Medulla oblongata (tissue), 1 donor: ENCODE measurements at regions not wholly inside any gene's neighbourhood (a gene's known extent, or its start where the extent isn't known, plus 50 kb on each side); places are given as distances from the start of the nearest gene placed in this dataset.

ENCODE experiments used
- DNase-seq: peaks from one replicate; pipeline ENCODE4 v3.0.0-alpha.2; 2015; ENCODE audit errors: extremely low spot score

GRCh38 chr18:77910347-77910746 is 660.7 kb downstream of the GALR1 start:
- no peak for DNase-seq

GRCh38 chr18:77911971-77912605 is 662.4 kb downstream of the GALR1 start:
- no peak for DNase-seq

- no peak for DNase-seq
Observed at GRCh38 chr18:77918730-77919129, 669.1 kb downstream of the GALR1 start.

- no peak for DNase-seq
Observed at GRCh38 chr18:77919923-77920322, 670.3 kb downstream of the GALR1 start.

GRCh38 chr18:77935342-77935741 is 685.7 kb downstream of the GALR1 start:
- DNase-seq: no peak

GRCh38 chr18:77940566-77940965 is 690.9 kb downstream of the GALR1 start:
- DNase-seq: no peak

- DNase-seq: no peak
Observed at GRCh38 chr18:77944533-77944932, 694.9 kb downstream of the GALR1 start.

GRCh38 chr18:77948567-77948966 is 698.9 kb downstream of the GALR1 start:
- no peak for DNase-seq

GRCh38 chr18:77949355-77949973 is 699.8 kb downstream of the GALR1 start:
- no peak for DNase-seq

GRCh38 chr18:77959248-77959647 is 709.6 kb downstream of the GALR1 start:
- DNase-seq: no peak

- DNase-seq: no peak
Observed at GRCh38 chr18:77960791-77961410, 711.3 kb downstream of the GALR1 start.

GRCh38 chr18:77967071-77967470 is 717.4 kb downstream of the GALR1 start:
- DNase-seq: no peak

GRCh38 chr18:77967791-77968190 is 718.1 kb downstream of the GALR1 start:
- no peak for DNase-seq

- DNase-seq: no peak
Observed at GRCh38 chr18:77969972-77970371, 720.3 kb downstream of the GALR1 start.

- DNase-seq: no peak
Observed at GRCh38 chr18:77970814-77971213, 721.2 kb downstream of the GALR1 start.

GRCh38 chr18:77973745-77974144 is 724.1 kb downstream of the GALR1 start:
- no peak for DNase-seq

GRCh38 chr18:77974329-77974728 is 724.7 kb downstream of the GALR1 start:
- no peak for DNase-seq

GRCh38 chr18:77977331-77977730 is 727.7 kb downstream of the GALR1 start:
- DNase-seq: no peak

GRCh38 chr18:77980275-77980674 is 730.6 kb downstream of the GALR1 start:
- no peak for DNase-seq

- DNase-seq: no peak
Observed at GRCh38 chr18:77981874-77982273, 732.2 kb downstream of the GALR1 start.

- no peak for DNase-seq
Observed at GRCh38 chr18:77983270-77983669, 733.6 kb downstream of the GALR1 start.

GRCh38 chr18:77984178-77984577 is 734.5 kb downstream of the GALR1 start:
- DNase-seq: no peak

- no peak for DNase-seq
Observed at GRCh38 chr18:77984833-77985232, 735.2 kb downstream of the GALR1 start.
